GM19043 (cell line): ENCODE measurements at regions not wholly inside any gene's neighbourhood (a gene's known extent, or its start where the extent isn't known, plus 50 kb on each side); places are given as distances from the start of the nearest gene placed in this dataset.
"Not testable (repeated sequence)": the region's sequence is repeated elsewhere in the genome, so short reads cannot be mapped to it uniquely, and the experiment has no call there.

Experiments used
- ATAC-seq: cut with Tn5 transposase; IDR thresholded peaks from one replicate; pipeline ENCODE4 v1.9.1; 2021; ENCODE audit warnings: low read depth; ENCODE audit not compliant: unreplicated experiment

- no peak for ATAC-seq
Observed at GRCh38 chr18:49731860-49732311, 81.4 kb downstream of the ACAA2 start.

DNA sequence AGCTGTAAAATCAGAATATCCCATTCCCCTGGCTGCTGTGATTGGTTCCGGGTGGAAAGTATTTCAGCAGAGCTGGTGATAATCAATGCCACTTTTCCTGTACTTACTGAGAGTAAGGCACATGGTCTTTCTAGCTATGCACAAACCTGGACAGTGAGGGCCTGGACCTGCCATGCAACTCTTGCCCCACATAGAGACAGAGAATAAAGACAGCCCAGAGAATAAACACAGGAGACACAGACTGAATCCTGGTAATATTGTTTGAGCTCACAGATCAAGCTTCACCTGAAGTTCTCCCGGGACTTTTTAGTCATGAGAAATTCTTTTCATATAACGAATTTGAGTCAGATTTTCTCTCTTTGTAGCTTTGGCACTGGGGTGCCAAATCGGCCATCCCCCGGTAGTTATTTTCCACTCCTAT lies 81.9 kb downstream of the ACAA2 start:
- no peak for ATAC-seq

- no peak for ATAC-seq
Observed at GRCh38 chr18:49730951-49731391, 82.4 kb downstream of the ACAA2 start.

GRCh38 chr18:49728542-49728941 lies 84.8 kb downstream of the ACAA2 start:
- ATAC-seq: no peak

DNA sequence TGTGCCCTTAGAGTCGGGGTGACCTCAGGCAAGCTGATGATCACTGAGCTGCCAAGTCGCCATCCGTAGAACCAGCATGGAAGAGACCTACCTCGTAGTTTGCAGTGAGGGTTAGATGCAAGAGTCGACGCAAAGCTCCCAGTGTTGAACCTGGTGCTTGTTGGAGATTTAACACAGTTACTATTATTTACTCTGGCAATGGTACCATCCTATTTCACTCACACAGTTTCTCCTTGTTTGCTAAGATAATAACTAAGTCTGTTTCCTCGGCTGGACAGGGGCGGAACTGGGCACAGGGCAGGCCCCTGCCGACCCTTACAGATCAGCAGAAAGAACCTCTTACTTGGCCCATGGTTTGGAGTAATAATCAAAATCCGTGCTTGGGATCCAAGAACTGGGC lies 85.5 kb downstream of the ACAA2 start:
- ATAC-seq: no peak

- ATAC-seq: no peak
Observed at GRCh38 chr18:49726675-49726963, 86.7 kb downstream of the ACAA2 start.

- no peak for ATAC-seq
Observed at GRCh38 chr18:49725809-49726674, 87.3 kb downstream of the ACAA2 start.

DNA sequence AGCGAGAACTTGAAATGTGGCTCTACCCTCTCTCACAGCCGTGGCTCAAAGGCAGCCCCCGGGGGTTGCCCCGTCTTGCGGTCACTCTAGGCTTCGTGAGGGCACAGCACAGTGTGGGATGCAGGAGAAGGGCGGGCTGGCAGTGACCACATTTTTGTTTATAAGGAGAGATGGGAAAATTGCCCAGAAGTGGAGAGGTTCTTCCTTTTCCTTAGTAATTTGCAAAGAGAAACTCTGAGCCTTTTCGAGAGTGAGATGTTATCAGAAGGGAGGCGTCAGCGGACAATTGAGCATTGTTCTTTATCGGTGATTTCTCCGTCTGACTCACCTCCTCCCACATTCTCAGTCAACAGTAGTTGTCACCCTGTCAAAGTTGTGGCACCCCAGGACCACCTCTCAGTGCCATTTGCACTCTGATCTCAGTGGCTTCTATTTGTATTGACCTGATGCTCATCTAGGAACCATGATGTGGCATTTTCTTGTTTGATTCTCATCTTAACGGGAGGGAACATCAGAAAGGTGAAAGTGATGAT lies 89.6 kb downstream of the ACAA2 start:
- no peak for ATAC-seq

GRCh38 chr18:49722477-49722876 lies 90.9 kb downstream of the ACAA2 start:
- ATAC-seq: no peak

DNA sequence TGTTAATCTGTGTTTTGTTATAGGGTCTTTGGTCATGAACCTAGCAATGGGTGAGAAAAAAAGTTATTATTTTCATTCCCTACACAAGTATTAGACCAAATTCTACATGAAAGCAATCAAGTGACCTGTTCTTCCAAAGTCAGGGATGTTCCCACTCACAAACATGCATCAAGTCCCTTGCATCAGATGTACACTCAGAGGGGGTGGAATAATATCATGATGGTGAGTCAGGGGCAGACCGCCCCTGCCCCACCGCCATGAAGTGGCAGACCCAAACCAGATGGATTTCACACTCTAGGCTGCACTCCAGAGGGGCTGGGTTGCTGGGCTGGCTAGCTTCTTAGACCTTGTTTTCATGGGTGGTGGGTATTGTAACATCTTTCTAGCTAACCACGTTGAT lies 91.4 kb downstream of the ACAA2 start:
- no peak for ATAC-seq

- ATAC-seq: not testable (repeated sequence)
Observed at GRCh38 chr18:49720944-49721343, 92.4 kb downstream of the ACAA2 start.

DNA sequence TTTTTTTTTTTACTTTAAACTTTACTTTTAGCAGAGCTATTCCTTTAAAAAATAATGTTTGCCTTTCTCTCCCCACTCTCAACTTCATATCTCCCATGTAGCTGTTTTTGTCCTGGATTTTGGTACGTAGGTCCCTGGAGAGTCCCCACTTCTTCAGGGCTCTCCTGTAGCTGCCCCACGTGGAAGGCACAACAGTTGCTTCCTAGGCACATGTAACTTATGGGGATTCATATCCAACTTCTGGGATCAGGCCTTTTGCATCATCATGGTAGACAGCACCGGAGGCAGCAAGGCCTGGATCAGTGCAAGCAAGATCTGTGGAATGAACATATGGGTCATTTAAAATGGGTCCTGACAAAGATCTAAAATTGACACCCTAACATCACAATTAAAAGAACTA lies 95.7 kb downstream of the ACAA2 start:
- no peak for ATAC-seq

DNA sequence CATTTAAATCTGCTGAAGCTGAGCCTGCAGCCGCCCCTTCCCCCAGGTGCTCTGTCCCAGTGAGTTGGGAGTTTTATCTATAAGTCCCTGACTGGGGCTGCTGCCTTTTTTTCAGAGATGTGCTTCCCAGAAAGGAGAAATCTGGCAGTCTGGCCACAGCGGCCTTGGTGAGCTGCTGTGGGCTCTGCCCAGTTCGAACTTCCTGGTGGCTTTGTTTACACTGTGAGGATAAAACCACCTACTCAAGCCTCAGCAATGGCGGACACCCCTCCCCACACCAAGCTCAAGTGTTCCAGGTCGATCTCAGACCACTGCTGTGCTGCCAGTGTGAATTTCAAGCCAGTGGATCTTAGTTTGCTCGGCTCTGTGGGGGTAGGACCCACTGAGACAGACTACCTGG lies 97.3 kb downstream of the ACAA2 start:
- no peak for ATAC-seq

DNA sequence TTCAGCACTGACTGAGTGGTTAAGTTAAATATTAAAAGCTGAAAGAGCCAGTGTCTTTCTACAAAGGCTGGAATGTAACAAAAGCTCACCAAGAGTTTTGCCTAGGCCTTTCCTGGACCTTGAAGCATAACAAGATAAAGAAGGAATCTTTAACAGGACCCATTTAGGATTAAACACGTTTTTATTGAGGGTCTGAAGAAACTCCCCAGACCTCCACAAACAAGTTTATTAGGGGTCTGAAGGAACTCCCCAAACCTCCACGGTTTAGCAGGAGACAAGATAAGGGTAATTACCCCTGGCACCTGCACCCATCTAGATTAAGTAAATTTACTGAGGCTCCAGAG lies 104.0 kb downstream of the ACAA2 start:
- ATAC-seq: no peak

GRCh38 chr18:49708662-49709346 lies 104.5 kb downstream of the ACAA2 start:
- ATAC-seq: no peak

GRCh38 chr18:49707599-49707998 lies 105.7 kb downstream of the ACAA2 start:
- no peak for ATAC-seq

DNA sequence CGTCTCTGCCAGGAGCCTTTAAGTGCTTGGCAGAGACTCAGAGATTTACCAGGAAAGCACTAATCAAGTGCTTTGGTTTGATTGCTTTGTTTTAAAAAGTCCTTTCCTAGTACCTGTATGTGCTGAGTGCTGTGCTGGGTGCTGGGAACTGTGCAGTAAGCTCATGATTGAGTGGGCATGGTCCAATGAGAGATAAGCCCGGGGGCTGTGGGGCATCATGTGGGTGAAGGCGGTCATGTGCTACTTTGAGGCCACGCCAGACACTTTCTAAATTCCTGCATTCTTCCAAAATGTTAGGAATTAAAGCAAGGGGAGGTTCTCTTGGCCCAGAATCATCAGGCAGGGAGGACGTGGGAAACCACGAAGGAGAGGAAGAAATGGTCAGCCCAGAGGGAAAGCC lies 109.0 kb downstream of the ACAA2 start:
- no peak for ATAC-seq

GRCh38 chr18:49701190-49701589 lies 112.1 kb downstream of the ACAA2 start:
- ATAC-seq: no peak

DNA sequence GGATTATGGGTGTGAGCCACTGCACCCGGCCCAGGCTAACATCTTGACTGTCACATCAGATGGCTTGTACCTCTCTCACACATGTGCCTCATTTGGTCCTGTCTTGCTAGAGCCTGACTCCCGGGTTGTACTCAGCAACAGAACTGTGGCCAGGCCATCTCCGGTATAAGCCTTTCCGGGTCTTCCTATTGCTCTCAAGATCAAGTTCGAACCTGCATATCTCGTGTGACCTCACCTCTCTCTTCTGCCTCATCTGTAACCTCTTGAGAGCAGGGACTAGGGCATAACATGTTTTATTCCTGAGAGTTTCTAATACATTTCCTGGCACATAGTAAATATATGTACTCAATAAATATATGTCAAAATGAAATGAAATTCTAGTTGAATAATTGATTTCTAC lies 114.0 kb downstream of the ACAA2 start:
- ATAC-seq: no peak

GRCh38 chr18:49698525-49699025 lies 114.8 kb downstream of the ACAA2 start:
- no peak for ATAC-seq

DNA sequence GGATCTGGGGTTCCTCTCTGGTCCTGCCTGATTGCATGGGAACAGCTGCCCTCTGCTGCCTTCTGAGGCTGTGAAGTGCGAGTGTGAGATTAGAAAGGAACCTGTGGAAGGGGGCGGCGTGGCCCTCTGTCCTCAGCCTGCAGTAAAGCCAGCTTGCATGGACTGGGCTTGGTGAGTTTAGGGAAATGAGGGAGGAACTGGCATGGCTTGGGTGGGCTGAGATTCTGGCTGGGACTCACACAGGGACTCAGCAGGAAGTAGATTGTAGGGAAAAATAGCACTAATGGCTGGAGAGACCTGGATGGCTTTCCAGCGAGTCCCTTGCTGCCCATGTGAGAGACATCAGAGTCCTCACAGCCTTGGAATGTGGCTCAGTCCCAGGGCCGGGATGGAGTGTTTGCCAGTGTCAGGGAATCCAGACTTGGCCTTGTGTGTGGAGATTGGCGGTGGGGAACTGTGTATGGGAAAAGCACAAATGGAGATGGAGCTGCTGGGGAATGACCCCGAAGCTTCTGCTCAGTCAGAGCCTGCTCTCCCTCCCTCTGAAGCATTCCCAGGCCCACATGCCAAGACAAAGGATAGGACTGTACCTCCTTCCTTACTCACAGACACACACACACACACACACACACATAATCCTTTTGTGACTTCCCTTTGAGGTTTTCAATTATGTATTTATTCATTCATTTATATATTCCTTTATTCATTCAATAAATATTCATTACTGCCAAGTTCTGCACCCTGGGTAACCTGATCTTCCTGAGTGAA lies 115.4 kb downstream of the ACAA2 start:
- ATAC-seq: no peak
